K562 (cell line): ENCODE measurements at regions not wholly inside any gene's neighbourhood (a gene's known extent, or its start where the extent isn't known, plus 50 kb on each side); places are given as distances from the start of the nearest gene placed in this dataset.

ENCODE experiments used
- CXXC5 ChIP-seq: fragments of 250-450 bp; sonication (Bioruptor Pico); IDR thresholded peaks from 2 replicates; pipeline ENCODE4 v1.8.0; 2022; ENCODE audit warnings: inconsistent platforms, mild to moderate bottlenecking, moderate library complexity
- MYNN ChIP-seq, 2 experiments: sonication (generic); formaldehyde crosslinking in 1 of 2; IDR thresholded peaks; 2 replicates each; pipeline versions ENCODE4 v1.5.0 to v1.6.1; 2016 to 2020; ENCODE audit warnings: antibody characterized with exemption in 1 of 2, missing genetic modification reagents in 1 of 2
- NR2C2 ChIP-seq, 2 experiments: fragments of 200-800 bp in 1 of 2; sonication (Bioruptor generic) in 1 of 2; sonication (generic) in 1 of 2; formaldehyde crosslinking in 1 of 2; IDR thresholded peaks; 2 replicates each; pipeline versions ENCODE4 v1.6.1 to v1.8.0; 2016 to 2022; ENCODE audit warnings: mild to moderate bottlenecking in 1 of 2, missing compliant biosample characterization in 1 of 2, missing genetic modification characterization in 1 of 2, missing genetic modification reagents in 1 of 2
- PHF21A ChIP-seq: fragments of 450-650 bp; IDR thresholded peaks from 2 replicates; pipeline ENCODE4 v1.6.1; 2017; ENCODE audit warnings: low read depth, borderline replicate concordance
- RBM39 ChIP-seq: fragments of 200-400 bp; formaldehyde crosslinking; optimal IDR thresholded peaks from 2 replicates; pipeline ENCODE3; 2018; ENCODE audit warnings: low read depth, low read length
- SMC3 ChIP-seq: conservative IDR thresholded peaks from 2 replicates; pipeline ENCODE4 v1.6.1; 2011; ENCODE audit warnings: low read depth, low read length, improper control_type of control experiment; ENCODE audit not compliant: insufficient read depth
- TF ChIP-seq, protein P1 (sequence below): sonication (generic); formaldehyde crosslinking; IDR thresholded peaks from 2 replicates; pipeline ENCODE4 v1.8.0; 2023; ENCODE audit warnings: missing genetic modification reagents, mild to moderate bottlenecking, borderline replicate concordance
- TF ChIP-seq, protein P2 (sequence below): fragments of 200-800 bp; sonication (Bioruptor generic); IDR thresholded peaks from 2 replicates; pipeline ENCODE4 v1.6.1; 2016; ENCODE audit warnings: missing genetic modification characterization, missing compliant biosample characterization
- TF ChIP-seq, protein P3 (sequence below): fragments of 250-450 bp; sonication (Bioruptor Pico); IDR thresholded peaks from 2 replicates; pipeline ENCODE4 v1.9.0; 2021; ENCODE audit warnings: mild to moderate bottlenecking, inconsistent platforms
- TF ChIP-seq, protein P4 (sequence below): sonication (generic); formaldehyde crosslinking; IDR thresholded peaks from 2 replicates; pipeline ENCODE4 v1.8.0; 2022; ENCODE audit warnings: missing genetic modification reagents, mild to moderate bottlenecking, borderline replicate concordance

DNA sequence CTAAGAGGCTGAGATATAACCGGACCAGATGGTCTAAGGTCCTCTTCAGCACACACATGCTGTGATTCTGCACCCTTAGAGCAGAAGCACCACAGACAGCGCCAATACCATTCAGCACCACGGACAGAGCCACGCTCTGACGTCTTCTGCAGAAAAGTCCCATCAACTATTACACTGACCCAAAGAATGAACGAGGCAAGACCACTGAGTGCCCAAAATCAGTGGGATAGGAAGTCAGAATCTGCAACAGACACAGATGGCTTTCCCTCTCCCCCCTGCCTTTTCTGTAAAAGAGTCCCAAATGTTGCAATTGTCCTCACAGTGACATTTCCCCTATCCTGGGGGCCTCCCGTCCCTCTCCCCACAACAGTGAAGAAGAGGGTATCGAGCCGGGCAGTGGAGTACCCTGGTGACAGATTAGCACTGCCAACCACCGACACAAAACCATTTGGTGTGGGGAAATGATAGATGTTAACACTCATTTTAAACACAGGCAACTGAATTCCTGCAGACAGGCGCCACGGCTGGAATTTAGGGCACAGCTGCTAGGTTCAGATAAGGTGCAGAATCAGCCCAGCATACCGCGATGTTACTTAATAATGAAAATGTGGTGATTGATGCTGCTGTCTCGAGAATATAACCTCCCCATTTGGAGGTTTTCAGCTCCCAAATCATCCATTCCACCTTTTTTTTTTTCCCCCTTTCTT is 66.6 kb upstream of the CTNNBL1 start (continued):
- TF ChIP-seq, protein P1, sequence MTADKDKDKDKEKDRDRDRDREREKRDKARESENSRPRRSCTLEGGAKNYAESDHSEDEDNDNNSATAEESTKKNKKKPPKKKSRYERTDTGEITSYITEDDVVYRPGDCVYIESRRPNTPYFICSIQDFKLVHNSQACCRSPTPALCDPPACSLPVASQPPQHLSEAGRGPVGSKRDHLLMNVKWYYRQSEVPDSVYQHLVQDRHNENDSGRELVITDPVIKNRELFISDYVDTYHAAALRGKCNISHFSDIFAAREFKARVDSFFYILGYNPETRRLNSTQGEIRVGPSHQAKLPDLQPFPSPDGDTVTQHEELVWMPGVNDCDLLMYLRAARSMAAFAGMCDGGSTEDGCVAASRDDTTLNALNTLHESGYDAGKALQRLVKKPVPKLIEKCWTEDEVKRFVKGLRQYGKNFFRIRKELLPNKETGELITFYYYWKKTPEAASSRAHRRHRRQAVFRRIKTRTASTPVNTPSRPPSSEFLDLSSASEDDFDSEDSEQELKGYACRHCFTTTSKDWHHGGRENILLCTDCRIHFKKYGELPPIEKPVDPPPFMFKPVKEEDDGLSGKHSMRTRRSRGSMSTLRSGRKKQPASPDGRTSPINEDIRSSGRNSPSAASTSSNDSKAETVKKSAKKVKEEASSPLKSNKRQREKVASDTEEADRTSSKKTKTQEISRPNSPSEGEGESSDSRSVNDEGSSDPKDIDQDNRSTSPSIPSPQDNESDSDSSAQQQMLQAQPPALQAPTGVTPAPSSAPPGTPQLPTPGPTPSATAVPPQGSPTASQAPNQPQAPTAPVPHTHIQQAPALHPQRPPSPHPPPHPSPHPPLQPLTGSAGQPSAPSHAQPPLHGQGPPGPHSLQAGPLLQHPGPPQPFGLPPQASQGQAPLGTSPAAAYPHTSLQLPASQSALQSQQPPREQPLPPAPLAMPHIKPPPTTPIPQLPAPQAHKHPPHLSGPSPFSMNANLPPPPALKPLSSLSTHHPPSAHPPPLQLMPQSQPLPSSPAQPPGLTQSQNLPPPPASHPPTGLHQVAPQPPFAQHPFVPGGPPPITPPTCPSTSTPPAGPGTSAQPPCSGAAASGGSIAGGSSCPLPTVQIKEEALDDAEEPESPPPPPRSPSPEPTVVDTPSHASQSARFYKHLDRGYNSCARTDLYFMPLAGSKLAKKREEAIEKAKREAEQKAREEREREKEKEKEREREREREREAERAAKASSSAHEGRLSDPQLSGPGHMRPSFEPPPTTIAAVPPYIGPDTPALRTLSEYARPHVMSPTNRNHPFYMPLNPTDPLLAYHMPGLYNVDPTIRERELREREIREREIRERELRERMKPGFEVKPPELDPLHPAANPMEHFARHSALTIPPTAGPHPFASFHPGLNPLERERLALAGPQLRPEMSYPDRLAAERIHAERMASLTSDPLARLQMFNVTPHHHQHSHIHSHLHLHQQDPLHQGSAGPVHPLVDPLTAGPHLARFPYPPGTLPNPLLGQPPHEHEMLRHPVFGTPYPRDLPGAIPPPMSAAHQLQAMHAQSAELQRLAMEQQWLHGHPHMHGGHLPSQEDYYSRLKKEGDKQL: no peak
- TF ChIP-seq, protein P2, sequence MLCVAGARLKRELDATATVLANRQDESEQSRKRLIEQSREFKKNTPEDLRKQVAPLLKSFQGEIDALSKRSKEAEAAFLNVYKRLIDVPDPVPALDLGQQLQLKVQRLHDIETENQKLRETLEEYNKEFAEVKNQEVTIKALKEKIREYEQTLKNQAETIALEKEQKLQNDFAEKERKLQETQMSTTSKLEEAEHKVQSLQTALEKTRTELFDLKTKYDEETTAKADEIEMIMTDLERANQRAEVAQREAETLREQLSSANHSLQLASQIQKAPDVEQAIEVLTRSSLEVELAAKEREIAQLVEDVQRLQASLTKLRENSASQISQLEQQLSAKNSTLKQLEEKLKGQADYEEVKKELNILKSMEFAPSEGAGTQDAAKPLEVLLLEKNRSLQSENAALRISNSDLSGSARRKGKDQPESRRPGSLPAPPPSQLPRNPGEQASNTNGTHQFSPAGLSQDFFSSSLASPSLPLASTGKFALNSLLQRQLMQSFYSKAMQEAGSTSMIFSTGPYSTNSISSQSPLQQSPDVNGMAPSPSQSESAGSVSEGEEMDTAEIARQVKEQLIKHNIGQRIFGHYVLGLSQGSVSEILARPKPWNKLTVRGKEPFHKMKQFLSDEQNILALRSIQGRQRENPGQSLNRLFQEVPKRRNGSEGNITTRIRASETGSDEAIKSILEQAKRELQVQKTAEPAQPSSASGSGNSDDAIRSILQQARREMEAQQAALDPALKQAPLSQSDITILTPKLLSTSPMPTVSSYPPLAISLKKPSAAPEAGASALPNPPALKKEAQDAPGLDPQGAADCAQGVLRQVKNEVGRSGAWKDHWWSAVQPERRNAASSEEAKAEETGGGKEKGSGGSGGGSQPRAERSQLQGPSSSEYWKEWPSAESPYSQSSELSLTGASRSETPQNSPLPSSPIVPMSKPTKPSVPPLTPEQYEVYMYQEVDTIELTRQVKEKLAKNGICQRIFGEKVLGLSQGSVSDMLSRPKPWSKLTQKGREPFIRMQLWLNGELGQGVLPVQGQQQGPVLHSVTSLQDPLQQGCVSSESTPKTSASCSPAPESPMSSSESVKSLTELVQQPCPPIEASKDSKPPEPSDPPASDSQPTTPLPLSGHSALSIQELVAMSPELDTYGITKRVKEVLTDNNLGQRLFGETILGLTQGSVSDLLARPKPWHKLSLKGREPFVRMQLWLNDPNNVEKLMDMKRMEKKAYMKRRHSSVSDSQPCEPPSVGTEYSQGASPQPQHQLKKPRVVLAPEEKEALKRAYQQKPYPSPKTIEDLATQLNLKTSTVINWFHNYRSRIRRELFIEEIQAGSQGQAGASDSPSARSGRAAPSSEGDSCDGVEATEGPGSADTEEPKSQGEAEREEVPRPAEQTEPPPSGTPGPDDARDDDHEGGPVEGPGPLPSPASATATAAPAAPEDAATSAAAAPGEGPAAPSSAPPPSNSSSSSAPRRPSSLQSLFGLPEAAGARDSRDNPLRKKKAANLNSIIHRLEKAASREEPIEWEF (CRISPR knock-in tag): 0 out of 2 replicates have a peak, but pooled peaks have one; percentile 29
- TF ChIP-seq, protein P3, sequence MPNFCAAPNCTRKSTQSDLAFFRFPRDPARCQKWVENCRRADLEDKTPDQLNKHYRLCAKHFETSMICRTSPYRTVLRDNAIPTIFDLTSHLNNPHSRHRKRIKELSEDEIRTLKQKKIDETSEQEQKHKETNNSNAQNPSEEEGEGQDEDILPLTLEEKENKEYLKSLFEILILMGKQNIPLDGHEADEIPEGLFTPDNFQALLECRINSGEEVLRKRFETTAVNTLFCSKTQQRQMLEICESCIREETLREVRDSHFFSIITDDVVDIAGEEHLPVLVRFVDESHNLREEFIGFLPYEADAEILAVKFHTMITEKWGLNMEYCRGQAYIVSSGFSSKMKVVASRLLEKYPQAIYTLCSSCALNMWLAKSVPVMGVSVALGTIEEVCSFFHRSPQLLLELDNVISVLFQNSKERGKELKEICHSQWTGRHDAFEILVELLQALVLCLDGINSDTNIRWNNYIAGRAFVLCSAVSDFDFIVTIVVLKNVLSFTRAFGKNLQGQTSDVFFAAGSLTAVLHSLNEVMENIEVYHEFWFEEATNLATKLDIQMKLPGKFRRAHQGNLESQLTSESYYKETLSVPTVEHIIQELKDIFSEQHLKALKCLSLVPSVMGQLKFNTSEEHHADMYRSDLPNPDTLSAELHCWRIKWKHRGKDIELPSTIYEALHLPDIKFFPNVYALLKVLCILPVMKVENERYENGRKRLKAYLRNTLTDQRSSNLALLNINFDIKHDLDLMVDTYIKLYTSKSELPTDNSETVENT (CRISPR knock-in tag): no peak
- peak; percentile 70 for TF ChIP-seq CXXC5 (CRISPR knock-in tag)
- peak; percentile 64; the same call in 1 of the 2 replicates for TF ChIP-seq NR2C2 (CRISPR knock-in tag; IDR thresholded peaks at IDR 0.05)
- no peak for TF ChIP-seq NR2C2 (tag; IDR thresholded peaks at IDR 0.05)
- TF ChIP-seq RBM39: no peak
- TF ChIP-seq, protein P4, sequence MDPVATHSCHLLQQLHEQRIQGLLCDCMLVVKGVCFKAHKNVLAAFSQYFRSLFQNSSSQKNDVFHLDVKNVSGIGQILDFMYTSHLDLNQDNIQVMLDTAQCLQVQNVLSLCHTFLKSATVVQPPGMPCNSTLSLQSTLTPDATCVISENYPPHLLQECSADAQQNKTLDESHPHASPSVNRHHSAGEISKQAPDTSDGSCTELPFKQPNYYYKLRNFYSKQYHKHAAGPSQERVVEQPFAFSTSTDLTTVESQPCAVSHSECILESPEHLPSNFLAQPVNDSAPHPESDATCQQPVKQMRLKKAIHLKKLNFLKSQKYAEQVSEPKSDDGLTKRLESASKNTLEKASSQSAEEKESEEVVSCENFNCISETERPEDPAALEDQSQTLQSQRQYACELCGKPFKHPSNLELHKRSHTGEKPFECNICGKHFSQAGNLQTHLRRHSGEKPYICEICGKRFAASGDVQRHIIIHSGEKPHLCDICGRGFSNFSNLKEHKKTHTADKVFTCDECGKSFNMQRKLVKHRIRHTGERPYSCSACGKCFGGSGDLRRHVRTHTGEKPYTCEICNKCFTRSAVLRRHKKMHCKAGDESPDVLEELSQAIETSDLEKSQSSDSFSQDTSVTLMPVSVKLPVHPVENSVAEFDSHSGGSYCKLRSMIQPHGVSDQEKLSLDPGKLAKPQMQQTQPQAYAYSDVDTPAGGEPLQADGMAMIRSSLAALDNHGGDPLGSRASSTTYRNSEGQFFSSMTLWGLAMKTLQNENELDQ (CRISPR knock-in tag): peak; percentile 91
- no peak for TF ChIP-seq PHF21A
- TF ChIP-seq SMC3: no peak
- TF ChIP-seq MYNN (IDR thresholded peaks at IDR 0.05): no peak
- TF ChIP-seq MYNN (CRISPR knock-in tag; IDR thresholded peaks at IDR 0.05): peak; percentile 92
